Osteocyte (in vitro differentiated cells): ENCODE measurements at regions not wholly inside any gene's neighbourhood (a gene's known extent, or its start where the extent isn't known, plus 50 kb on each side); places are given as distances from the start of the nearest gene placed in this dataset.

Experiments used
- DNase-seq: peaks from one replicate; pipeline ENCODE4 v3.0.0; 2021; ENCODE audit warnings: mixed read lengths; ENCODE audit not compliant: unreplicated experiment; ENCODE audit errors: extremely low spot score
- H3K27ac Mint-ChIP-seq: one replicate; pipeline ENCODE4 v1.8.0; 2021; ENCODE audit warnings: mild to moderate bottlenecking, mixed read lengths; ENCODE audit not compliant: unreplicated experiment
- H3K27me3 Mint-ChIP-seq: one replicate; pipeline ENCODE4 v1.8.0; 2021; ENCODE audit warnings: mixed read lengths; ENCODE audit not compliant: unreplicated experiment
- H3K36me3 Mint-ChIP-seq: one replicate; pipeline ENCODE4 v1.8.0; 2021; ENCODE audit warnings: mixed read lengths; ENCODE audit not compliant: unreplicated experiment
- H3K4me1 Mint-ChIP-seq: one replicate; pipeline ENCODE4 v1.8.0; 2021; ENCODE audit warnings: mixed read lengths; ENCODE audit not compliant: unreplicated experiment
- H3K4me3 Mint-ChIP-seq: one replicate; pipeline ENCODE4 v1.8.0; 2021; ENCODE audit warnings: mild to moderate bottlenecking, moderate library complexity, mixed read lengths; ENCODE audit not compliant: unreplicated experiment
- H3K9me3 Mint-ChIP-seq: one replicate; pipeline ENCODE4 v1.8.0; 2021; ENCODE audit warnings: mixed read lengths; ENCODE audit not compliant: unreplicated experiment
- TF ChIP-seq, protein P1 (sequence below): fragments of 200-600 bp; sonication (generic); IDR thresholded peaks from 2 replicates; pipeline ENCODE4 v1.5.0; 2021; ENCODE audit warnings: antibody characterized with exemption, mild to moderate bottlenecking, moderate library complexity

GRCh38 chr5:99724732-99725290 is 796.0 kb upstream of the CHD1 start:
- H3K27ac Mint-ChIP-seq = no peak overlapping the region
- H3K4me1 Mint-ChIP-seq = no peaks in the 10 kb centered on the region
- H3K4me3 Mint-ChIP-seq = no peak overlapping the region
- H3K36me3 Mint-ChIP-seq = no peaks in the 10 kb centered on the region
- no peak for DNase-seq
- TF ChIP-seq, protein P1, sequence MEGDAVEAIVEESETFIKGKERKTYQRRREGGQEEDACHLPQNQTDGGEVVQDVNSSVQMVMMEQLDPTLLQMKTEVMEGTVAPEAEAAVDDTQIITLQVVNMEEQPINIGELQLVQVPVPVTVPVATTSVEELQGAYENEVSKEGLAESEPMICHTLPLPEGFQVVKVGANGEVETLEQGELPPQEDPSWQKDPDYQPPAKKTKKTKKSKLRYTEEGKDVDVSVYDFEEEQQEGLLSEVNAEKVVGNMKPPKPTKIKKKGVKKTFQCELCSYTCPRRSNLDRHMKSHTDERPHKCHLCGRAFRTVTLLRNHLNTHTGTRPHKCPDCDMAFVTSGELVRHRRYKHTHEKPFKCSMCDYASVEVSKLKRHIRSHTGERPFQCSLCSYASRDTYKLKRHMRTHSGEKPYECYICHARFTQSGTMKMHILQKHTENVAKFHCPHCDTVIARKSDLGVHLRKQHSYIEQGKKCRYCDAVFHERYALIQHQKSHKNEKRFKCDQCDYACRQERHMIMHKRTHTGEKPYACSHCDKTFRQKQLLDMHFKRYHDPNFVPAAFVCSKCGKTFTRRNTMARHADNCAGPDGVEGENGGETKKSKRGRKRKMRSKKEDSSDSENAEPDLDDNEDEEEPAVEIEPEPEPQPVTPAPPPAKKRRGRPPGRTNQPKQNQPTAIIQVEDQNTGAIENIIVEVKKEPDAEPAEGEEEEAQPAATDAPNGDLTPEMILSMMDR = no peak
- peaks cover 8% of the 10 kb centered on the region for H3K27me3 Mint-ChIP-seq
- no peaks in the 10 kb centered on the region for H3K9me3 Mint-ChIP-seq

- DNase-seq = no peak
- Mint-ChIP-seq H3K4me1 (no peaks in the 10 kb centered on the region), H3K27me3 (peaks cover 8% of the 10 kb centered on the region), H3K27ac (no peak overlapping the region), H3K4me3 (no peak overlapping the region), H3K36me3 (no peaks in the 10 kb centered on the region), H3K9me3 (no peaks in the 10 kb centered on the region)
- TF ChIP-seq, protein P1 = no peak
Measured at GRCh38 chr5:99721506-99721905, 792.7 kb upstream of the CHD1 start.

DNA sequence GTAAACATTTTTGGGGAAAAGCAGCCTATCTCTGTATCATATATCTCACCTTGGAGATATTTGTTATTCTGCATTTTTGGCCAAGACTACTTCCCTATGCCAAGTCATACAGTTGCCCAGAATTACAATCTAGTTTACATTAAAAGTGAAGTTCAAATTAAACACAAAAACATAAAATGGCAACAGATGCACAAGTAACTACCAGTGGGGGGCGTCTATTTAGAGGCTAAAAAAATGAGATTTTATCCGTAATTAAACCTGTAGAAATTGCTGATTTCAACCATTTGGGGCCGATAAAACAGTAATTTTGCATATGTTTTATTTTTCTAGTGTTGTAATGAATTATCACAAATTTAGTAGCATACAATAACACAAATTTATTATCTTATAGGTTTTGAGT is 787.1 kb upstream of the CHD1 start:
- Mint-ChIP-seq H3K4me1 (no peaks in the 10 kb centered on the region), H3K27me3 (peaks cover 12% of the 10 kb centered on the region), H3K36me3 (no peaks in the 10 kb centered on the region), H3K9me3 (peaks cover 3% of the 10 kb centered on the region), H3K27ac (no peak overlapping the region), H3K4me3 (no peak overlapping the region)
- no peak for DNase-seq
- TF ChIP-seq, protein P1 = no peak

- Mint-ChIP-seq H3K36me3 (no peaks in the 10 kb centered on the region), H3K4me3 (no peak overlapping the region), H3K27ac (no peak overlapping the region), H3K27me3 (no peaks in the 10 kb centered on the region), H3K9me3 (no peaks in the 10 kb centered on the region), H3K4me1 (no peaks in the 10 kb centered on the region)
- no peak for DNase-seq
- TF ChIP-seq, protein P1 = no peak
Measured at GRCh38 chr5:99706160-99706559, 777.4 kb upstream of the CHD1 start.

DNA sequence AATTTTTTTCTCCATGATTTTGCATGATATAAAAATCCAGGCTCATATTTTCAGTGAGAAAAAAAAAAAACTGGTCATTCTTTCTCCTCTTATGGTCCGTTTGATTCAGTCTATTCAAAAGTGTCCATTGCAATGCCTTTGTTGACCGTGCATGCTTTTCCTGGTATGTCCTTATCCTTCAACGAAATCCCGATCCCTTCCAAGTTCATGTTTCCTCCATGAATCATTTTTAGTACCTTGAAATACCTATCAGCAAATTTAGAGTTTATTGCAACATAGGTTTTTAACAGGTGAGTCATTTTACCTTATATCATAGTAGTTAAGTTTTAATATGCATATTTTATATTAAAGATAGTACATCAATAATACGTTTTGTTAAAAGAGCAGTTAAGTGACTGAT is 773.8 kb upstream of the CHD1 start:
- H3K27ac Mint-ChIP-seq = no peak overlapping the region
- H3K4me1 Mint-ChIP-seq = no peaks in the 10 kb centered on the region
- TF ChIP-seq, protein P1 = no peak
- no peaks in the 10 kb centered on the region for H3K36me3 Mint-ChIP-seq
- H3K4me3 Mint-ChIP-seq = no peak overlapping the region
- DNase-seq = no peak
- H3K9me3 Mint-ChIP-seq = no peaks in the 10 kb centered on the region
- no peaks in the 10 kb centered on the region for H3K27me3 Mint-ChIP-seq
